HuH-7 (cell line): ENCODE measurements at regions not wholly inside any gene's neighbourhood (a gene's known extent, or its start where the extent isn't known, plus 50 kb on each side); places are given as distances from the start of the nearest gene placed in this dataset.

Experiments
- DNase-seq: peaks from one replicate; pipeline ENCODE4 v3.0.0; 2011; ENCODE audit warnings: low spot score

DNA sequence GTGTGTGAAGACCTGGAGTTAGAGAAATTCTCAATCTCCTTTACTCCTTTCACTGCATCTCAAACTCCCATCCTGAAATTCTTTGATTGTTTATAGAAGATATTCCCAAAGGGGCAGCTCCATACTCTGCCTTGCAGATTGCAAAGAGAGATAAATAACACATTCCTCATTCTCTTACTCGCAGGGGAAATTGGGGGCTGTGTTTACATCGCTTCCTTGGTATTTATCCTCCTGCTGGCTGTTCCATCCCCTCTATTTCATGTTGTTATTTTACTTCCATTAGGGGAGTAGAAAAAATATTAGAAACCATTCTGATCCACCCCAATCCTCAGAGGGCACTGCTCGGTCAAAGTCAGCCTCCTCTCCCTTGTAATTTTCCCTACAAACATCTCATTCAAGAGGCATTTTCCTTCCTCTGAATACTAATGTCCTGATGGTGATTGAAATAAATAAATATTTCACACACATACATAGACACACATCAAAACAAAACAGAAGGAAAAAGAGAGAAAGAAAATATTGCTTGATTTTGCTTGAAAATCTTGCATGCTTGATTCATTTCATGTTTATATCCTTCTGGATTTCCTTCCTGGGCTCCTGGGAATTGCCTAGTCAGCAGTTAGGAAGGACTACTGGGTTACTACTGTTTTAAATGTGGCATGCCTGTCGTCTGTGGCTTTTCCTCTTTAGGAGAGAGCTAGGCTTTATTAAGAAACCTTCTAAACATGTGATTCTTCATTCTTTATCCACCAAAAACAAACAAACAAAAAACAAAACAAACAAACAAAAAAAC lies 420.1 kb upstream of the PAPPA start:
- DNase-seq: no peak

DNA sequence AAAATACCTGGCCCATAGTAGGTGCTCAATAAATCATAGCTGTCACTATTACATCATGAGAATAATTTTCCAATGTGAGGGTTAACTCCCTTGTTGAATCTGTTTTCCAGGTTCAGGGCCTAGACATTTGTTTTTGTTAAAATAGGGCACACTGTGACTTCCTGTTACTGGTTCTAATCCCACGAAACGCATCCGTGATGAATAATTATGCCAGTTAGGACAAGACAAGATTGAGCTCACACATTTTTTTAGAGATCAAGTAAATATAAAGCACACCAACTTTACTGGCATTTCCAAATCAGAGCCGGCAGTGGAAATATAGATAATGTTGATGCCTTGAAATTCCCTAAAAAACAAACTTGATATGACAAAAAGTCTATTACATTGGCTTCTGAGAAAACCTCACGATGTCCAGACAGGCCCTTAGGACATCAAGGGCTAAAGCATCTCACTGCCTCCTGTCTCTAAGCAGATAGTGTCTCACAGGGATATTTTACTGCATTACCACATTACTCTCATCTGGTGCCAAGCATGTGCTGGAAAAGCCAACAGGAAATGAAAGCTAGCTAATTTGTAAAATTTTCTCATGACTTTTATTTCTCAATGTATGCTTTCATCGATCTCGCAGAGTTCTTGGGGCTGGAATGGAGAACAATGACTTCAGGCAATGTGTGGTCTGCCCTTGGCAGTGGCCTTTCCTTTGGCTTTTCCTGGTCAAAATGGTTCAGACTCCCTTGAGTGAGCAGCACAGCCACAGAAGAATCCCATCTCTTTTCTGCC lies 414.3 kb upstream of the PAPPA start:
- no peak for DNase-seq

DNA sequence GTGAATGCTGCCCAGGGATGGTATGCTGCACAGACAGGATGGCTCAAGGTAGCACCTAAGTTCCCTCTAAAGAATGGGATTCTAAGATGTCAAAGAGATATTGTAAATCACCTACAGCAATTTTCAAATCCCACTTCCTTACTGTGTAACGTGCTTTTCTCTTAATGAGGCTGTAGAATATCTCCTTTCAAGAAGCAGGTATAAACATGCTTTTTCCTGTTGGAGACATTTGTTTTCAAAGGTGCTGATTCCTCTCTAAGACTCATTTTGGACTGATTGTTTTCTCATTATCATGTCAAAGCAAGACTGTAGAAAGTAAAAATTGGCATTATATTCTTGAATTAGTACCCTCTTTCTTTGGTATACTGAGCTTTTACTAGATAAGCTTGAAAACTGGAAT lies 412.6 kb upstream of the PAPPA start:
- DNase-seq: no peak

DNA sequence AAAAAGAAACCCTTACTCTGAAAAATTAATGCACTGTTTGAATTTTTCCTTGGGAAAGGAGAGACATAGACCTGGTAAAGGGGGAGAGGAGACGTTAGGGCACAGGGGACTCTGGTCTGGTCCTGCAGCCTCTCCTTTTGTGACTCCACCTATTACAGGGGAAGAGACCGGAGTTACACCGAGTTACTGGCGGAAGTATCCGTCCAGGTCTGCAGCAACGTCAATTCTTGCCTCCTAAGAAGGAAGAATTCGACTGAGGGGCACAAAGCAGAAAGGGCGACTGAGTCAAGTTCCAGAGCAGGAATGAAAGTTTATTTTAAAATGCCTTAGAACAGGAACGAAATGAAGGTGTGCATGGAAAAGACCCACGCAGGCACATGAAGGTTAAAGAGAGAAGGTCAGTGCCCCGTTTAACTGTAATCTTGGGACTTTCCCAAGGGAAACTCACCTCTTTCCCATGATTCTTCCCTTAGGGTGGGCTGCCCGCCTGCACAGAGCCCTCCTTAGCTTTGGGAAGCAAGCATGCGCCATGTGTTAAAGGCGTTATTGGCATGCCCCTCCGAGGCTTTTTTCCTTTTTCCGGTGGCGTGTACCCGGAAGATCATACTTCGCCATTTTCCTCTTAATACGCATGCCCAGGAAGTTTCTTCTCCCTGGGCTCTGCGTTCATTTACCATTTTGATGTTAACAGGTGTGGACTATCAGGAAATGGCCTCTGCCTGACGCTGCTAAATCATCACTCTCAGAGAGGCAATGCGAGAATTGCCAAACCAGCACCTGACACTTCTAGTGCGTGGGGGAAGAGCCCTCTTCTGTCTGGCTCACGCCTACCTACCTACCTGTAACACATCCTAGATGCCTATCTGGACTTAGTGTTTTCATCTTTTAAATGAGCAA lies 409.6 kb upstream of the PAPPA start:
- no peak for DNase-seq

DNA sequence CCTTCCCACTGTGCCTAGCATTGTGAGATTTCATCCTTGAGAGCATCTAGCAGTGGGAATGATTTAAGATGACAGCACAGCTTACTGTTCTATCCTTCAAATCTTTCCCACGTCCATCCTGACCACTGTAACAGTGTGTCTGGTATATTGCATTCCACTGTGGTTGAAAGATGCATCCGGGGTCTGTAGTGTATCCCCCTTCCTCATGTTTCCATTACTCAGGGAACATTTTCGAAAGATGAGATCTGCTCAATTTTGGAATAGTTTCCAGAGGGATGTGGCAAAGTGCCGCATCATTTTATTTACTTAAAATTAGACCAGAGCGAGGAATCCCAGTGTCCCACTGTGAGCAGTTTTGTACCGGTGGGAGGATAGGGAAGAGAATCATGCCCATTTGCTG lies 407.1 kb upstream of the PAPPA start:
- no peak for DNase-seq

DNA sequence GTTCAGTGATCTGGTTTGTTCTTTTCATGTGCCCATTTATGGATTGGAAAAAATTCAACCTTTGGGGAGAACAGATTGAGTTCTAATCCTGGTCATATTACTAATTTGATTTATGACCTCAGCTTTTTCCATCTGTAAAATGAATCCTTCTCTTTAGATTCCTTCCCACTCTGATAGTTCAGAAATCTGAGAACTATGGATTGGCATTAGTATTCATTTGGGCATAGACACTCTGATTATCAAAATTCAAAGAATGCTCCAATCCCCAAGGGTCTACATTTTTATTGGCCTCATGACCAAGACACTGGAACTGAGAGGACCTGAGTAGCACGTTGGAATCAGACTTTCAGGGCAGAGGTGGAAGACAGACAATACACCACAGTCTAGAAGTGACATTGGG lies 405.9 kb upstream of the PAPPA start:
- DNase-seq: no peak

DNA sequence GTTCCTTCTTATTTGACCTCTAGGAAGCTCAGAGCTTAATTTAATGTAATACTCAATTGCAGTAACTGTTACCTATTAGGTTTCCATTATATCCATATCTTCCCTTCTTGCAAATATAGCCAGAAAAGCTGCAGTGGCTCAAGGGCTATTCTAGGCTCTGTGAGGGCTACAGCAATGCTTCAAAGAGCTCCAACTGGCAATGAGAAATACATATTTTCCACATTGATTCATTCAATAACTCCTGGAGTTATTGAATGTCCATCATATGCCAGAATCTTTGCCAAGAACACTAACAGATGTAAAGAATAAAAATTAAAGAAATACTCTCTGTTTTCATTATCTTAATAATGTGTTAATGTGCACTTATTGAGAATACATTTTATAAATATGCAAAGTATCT lies 396.9 kb upstream of the PAPPA start:
- no peak for DNase-seq

DNA sequence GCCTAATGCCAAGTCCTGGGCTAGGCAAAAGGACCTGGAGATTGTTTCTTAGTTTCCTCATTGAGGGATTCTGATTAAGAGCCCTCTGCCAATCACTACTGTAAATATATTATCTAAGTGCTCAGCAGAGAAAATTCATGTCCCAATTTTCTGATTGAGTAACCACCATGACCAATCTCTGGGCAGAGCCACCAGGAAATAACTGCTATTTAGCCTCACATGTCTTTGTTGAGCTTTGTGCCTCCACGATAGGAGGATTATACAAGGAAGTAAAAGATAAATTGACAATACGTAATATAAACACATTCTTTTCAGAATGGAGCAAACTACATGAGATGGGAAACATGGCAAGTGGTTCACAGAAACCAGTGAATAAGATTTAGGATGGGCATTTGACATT lies 396.1 kb upstream of the PAPPA start:
- DNase-seq: no peak

DNA sequence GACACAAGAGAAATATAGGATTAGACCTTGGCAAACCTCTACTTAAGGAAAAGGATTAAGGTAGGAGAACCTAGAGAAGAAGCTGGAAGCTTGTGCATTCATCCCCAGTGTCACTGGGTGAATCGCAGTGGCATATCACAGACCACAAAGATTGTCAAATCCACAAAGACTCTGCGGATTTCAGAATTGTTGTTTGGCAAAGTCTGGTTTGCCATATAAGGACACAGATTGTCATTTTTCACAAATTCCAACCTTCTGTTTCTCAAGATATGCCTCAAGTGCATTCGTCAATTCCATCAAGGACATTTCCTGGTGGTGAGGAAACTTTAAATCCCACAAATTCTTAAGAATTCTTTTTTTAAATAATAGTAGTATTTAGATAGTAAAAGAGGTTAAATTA lies 395.1 kb upstream of the PAPPA start:
- no peak for DNase-seq

DNA sequence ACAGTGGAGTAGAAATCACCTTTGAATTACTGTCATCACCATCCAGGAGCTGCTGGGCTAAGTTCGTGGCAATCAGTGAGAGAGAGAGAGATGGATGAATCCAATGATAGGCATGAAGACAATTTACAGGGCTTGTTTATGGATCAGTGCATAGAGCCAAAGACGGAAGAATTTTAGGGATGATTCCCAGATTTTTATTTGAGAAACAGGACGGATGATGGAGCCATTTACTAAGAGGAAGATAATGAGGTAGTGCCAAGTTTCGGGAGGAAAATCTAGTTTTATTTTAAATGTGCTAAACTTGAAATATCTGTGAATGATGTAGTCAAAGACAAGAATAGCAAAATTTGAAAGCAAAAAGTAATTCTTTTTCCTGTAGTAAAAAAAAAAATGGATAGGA lies 394.2 kb upstream of the PAPPA start:
- no peak for DNase-seq

DNA sequence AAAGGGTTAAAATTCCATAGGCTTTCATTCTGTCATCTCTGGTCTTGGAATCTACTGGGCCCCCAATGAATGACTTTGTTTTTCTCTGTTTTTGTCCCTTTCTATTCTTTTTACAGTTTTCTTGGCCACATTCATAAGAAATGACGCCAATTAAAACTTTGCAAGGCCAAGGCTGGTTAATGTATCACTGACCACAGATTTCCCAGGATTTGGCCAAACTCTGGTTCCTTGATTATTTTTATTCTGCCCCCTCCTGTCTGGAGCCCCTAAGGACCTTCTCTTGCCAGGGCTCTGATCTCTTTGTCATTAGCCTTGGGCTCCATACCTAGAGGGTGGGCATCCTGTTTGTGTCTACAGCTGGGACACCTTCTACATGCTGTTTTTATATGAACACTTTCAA lies 388.9 kb upstream of the PAPPA start:
- DNase-seq: no peak

DNA sequence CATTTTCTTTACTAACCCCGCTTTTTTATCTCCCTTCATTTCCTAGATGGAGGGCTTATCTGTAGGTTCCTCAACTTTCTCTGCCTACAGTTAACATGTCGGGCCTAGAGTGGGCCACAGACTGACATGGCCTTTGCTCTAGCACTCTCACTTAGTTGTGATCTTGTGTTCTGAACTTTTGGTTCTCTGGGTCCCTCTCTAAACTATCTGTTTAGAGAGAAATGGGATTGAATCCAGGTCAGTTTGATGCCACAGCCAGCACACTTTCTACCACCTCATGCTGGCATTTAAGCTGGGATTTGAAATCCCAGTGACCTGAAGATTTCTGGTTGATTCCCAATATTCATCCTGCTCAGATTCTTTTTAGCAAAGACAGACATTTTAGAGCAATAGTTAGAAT lies 388.5 kb upstream of the PAPPA start:
- DNase-seq: no peak

DNA sequence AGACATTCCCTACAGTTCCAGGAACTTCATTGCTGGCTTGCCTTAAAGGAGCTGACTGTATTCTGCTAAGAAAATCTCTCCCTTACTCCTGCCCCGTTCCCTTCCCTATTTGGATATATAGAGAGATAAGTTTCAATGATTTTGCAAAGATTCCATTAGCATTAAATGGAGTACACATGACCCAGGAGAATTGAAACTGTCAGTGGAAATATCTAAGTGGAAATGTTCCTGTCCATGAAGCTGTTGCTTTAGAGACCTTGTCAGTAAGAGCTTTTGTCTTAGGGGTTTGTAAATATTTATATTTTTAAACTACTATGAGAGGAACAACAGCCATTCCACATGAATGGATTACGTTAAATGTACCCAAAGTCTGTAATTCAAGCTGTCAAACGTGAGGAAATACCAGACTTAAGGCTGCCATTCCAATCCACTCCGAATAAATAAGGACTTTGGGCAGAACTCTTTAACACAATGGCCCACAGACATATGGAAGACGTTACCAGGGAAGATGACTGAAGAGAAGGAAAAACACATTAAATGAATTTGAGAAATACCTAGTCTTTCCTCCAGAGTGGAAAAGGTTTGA lies 387.1 kb upstream of the PAPPA start:
- no peak for DNase-seq

DNA sequence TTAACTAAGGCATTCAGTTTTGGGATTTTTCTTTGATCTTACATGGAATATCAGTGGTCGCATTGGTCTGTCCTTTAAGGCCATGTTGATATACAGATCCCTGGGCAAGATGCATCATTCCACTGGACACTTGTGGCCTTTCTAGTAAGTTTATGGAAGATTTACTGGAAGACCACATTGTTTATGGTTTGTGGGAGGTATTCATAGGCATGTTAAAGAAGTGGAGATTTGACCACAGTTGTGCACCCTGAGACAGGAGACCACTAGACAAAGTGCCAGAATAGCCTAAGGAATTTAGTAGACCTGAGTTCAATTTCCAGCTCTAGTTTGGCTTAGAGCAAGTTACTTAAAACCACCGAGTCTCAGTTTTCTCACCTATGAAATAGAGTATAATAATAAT lies 383.1 kb upstream of the PAPPA start:
- DNase-seq: no peak

DNA sequence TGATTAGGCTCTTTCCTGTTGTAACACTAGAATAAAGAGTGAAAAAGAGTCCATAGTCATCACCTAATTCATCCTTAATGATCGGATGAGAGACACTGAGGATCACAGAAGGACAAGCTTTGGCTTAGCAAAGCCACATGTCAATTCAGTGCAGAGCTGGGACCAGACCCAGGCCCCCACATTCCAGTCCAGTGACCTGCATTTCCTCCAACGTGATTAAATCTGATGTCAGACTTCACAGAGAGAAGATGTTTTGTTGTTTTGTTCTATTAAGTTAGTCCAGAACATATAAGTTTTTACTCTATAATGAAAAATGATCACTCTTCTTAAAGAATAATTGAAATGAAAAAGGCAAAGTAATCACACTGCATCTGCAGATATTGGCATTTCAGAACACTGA lies 377.9 kb upstream of the PAPPA start:
- DNase-seq: no peak

DNA sequence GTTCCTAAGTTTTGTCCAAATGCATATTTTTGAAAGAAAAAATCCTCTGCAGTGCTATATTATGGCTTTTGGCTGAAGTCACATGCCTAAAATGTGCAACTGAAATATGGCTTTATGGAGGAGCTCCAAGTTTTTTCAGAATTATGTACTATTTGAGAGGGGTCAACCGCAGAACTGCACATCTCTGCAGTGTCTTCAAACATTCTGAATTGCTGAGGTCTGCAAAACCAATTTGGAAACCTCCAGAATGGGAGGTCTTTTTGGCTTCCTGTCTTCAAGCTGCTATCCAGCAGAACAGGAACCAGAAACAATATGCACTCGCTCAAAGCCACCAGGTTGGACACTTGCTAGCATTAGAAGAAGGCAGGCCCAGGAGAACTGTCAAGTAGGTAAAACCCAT lies 376.0 kb upstream of the PAPPA start:
- DNase-seq: no peak

DNA sequence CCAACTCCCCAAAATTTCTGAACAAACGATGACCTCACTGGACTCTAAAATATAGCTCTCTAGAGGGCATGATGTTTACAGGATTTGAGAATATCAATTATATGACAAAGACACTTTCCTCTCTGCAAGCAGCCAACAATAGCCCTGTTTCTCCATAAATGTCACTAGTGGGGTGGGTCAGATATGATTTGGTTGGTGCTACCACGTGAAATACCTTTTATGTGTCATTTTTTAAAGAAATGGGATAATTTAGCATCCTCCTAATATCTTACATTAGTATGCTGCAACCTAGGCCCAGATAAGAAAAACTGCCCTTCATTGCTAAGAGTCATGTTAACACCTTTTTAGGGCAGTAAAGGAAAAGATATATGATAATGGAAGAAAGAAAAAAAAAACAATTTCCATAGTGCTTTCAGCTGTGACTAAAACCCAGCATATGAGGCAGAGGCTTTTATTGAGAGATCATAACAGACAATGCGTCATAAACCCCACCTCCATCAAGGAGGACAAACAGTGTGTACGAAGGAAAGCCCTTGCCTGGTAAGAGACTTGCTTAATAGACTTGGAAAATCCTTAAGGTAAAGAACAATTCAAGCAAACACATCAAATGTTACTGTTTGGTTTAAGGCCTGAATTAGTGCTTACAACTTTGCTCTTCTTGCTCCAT lies 372.4 kb upstream of the PAPPA start:
- no peak for DNase-seq

DNA sequence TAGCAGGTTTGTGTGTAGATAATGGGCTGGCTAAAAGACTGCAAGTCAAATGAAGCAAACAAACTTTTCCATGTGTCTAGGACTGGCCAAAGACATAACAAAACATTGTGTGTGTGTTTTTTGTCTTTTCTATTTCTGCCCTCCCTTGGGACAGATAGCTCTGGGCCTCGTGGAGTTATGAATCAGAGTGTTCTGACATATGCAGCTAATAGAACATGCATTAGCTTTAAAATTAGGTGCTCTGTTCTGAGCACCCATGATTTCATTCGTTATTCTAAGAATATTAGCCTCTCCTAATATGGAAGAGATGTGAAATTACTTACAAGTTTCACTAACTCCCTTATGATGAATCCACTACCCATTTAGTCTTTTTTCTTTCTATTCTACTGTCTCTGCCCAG lies 367.3 kb upstream of the PAPPA start:
- DNase-seq: no peak

DNA sequence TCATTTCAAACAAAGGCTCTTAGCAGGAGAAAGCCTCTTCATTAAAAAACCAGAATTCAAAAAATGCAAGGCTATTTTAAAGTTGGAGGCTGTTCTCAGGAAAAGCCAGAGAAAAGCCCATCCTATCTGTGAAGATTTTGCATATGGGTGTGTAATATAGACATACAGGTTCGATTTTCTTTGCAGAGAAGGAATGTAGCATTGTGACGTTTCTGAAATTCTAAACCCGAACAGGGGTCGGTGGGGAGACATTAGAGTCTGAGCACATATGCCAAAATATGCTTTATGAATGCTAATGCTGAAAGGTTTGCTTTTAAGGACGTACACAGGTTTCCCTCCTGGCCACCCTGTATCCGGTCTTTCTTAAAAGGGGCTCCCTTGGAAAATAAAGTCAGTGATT lies 363.1 kb upstream of the PAPPA start:
- DNase-seq: no peak

DNA sequence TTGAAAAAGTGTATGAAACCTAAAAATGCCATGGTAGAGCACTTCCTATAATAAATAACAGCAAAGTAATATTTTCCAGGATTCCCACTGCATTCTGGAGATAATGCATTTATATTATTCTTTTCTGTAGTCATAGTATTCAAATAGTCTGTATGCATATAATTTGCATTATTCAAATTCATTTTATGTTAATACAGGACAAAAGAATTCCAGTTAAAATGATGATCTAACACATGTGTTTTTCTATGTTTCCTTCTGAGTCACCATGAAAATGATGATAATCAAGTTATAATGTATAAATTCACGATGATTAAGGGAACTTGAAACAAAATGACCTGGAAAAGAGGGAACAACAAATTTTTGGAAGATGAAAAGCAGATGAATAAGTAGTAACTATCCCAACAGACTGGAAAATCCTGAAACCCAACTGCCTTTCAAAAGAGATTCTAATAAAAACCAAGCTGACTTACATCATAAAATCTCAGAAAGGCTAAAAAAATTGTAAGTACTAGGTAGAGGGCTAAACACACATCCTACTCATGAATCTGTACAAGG lies 358.6 kb upstream of the PAPPA start:
- DNase-seq: no peak

DNA sequence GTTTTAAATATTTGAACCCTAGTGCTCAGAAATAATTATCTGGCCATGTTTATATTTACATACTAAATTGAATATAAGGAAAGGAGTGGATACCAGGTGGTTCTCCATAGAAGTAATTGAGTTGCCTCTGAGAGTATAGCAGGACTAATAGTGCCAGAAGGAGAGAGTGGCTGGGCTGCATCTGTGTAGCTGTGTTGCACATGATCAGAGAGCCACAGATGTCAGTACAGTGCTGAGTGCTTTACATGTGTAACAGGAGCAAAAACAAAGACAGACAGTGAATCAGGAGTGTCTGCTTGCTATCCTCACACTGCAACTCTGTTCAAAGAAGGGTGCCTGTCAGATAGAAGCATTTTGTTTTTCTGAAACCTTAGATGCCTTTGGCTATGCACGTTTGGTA lies 353.9 kb upstream of the PAPPA start:
- no peak for DNase-seq

DNA sequence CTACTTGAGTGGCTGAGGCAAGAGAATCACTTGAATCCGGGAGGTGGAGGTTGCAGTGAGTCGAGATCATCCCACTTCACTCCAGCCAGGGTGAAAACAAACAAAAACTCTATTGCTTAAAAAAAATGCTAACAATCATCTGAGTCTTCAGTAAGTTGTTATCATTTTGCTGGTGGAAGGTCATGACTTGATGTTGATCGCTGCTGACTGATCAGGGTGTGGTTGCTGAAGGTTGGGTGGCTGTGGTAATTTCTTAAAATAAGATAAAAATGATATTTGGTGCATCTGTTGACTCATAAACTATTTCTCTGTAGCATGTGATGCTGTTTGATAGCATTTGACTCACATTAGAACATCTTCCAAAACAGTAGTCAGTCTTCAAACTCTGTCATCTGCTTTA lies 349.4 kb upstream of the PAPPA start:
- DNase-seq: no peak
